ENCODE measurements at regions not wholly inside any gene's neighbourhood (a gene's known extent, or its start where the extent isn't known, plus 50 kb on each side); places are given as distances from the start of the nearest gene placed in this dataset.
A peak's percentile ranks its signal among the peaks of the same experiment; 100 is the strongest.

DNA sequence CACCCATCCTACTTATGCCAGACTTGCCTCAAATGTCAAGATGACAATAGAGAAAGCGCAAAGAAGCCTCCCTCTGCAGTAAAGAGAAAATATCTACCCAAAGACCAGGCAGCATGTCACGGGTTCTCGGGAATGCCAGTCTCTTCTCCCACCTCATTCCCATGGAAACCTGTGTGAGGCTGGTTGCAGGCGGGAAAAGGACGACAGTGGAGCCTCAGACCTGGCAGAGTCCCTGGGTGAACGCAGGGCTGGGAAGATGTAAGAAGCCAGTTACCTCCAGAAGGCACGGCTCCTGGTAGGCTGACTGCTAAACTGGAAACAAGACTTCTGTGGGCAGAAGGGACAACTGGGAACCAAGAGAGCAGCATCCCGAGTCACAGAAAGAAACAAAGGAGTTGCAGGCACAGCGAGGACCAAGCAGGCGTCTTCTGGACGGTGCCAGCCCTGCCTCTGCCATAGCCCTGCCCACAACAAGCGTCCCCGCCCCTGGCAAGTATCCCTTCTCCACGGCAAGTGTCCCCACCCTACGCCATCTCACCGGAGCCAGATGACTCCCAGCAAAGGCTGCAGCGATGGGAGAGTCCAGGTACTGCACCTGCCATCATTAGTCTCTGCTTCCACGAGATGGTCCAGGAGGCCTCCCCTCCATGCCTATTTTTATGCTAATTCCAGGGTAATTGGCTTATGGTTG, 440.8 kb upstream of the MYT1L start:
- Mint-ChIP-seq H3K36me3 (ENCODE audit: low read depth, unreplicated experiment) (no peaks in the 10 kb centered on the region), H3K4me3 (ENCODE audit: unreplicated experiment) (no peak overlapping the region), H3K27me3 (ENCODE audit: unreplicated experiment) (peaks cover 3% of the 10 kb centered on the region), H3K4me1 (ENCODE audit: unreplicated experiment) (peaks cover 7% of the 10 kb centered on the region), H3K9me3 (ENCODE audit: unreplicated experiment) (no peaks in the 10 kb centered on the region), H3K27ac (ENCODE audit: unreplicated experiment) (no peak overlapping the region)
- TF ChIP-seq, protein P1, sequence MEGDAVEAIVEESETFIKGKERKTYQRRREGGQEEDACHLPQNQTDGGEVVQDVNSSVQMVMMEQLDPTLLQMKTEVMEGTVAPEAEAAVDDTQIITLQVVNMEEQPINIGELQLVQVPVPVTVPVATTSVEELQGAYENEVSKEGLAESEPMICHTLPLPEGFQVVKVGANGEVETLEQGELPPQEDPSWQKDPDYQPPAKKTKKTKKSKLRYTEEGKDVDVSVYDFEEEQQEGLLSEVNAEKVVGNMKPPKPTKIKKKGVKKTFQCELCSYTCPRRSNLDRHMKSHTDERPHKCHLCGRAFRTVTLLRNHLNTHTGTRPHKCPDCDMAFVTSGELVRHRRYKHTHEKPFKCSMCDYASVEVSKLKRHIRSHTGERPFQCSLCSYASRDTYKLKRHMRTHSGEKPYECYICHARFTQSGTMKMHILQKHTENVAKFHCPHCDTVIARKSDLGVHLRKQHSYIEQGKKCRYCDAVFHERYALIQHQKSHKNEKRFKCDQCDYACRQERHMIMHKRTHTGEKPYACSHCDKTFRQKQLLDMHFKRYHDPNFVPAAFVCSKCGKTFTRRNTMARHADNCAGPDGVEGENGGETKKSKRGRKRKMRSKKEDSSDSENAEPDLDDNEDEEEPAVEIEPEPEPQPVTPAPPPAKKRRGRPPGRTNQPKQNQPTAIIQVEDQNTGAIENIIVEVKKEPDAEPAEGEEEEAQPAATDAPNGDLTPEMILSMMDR (IDR thresholded peaks at IDR 0.05; ENCODE audit: unreplicated experiment), result no peak
- no peak for DNase-seq (ENCODE audit: low spot score)

DNA sequence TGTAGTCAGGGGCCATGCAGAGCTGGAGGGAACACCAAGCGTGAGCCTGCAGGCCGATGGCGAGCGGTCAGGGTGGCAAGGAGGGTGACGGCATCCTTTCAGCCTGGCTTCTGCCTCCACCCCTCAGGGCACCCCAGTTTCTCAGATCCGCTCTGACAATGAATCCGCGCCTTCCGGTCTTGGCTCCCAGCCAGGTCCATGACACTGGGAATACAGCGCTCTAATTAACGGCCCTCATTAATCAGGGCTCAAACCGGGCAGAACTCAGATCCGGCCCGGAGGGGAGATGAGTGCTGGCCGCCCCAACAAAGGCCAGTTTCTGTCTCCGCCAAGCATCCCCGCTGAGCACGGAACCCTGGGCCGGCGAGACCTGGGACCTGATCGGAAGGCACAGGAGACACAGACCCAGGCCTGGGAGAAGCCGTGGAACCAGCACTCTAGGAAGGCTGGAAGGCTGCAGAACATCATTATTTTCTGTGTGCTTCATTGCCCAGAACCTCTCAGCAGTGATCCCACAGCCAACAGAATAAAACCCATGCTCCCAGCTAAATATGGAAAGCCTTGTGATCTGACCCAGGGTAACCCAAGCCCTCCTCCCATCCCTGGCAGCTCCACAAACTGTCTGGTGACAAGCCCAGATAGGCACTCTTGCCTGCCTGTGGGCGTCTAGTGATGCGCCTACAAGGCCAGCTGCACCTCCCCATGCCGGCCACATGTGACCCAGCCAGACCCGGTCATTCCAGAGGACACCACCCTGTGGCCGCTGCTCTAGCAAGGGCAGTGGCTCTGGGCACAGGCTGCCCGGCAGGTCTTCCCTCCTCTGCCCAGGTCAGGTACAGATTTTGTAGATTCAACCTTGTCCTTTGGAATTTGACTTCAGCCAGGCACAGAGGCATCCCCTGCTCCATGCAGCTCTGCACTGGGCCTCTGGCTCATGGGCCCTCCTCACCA, 438.7 kb upstream of the MYT1L start:
- H3K27me3 Mint-ChIP-seq (ENCODE audit: unreplicated experiment), result peaks cover 5% of the 10 kb centered on the region
- no peak for DNase-seq (ENCODE audit: low spot score)
- H3K27ac Mint-ChIP-seq (ENCODE audit: unreplicated experiment), result no peak overlapping the region
- TF ChIP-seq, protein P1 (IDR thresholded peaks at IDR 0.05; ENCODE audit: unreplicated experiment), result no peak
- H3K36me3 Mint-ChIP-seq (ENCODE audit: low read depth, unreplicated experiment), result no peaks in the 10 kb centered on the region
- H3K4me3 Mint-ChIP-seq (ENCODE audit: unreplicated experiment), result peak overlapping the region; percentile 23
- H3K9me3 Mint-ChIP-seq (ENCODE audit: unreplicated experiment), result no peaks in the 10 kb centered on the region
- peaks cover 7% of the 10 kb centered on the region for H3K4me1 Mint-ChIP-seq (ENCODE audit: unreplicated experiment)

DNA sequence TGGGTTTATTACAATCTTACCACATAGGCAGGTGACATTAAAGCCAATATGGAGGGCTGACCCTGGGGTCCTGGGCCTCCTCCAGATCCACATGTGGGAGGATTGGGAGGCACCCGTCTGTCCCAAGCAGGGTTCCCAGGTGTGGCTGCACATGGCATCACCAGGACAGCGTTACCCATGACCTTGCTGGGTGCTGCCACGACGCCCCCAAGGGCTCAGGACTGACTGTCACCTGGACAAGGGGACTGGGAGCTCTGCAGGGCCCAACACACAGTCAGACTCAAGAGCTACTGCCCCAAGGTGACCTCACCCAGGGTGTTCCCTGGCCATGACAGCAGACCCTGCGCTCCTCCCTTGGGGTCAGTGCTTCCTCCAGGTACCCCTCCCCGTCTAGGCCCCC, 437.4 kb upstream of the MYT1L start:
- Mint-ChIP-seq H3K4me3 (ENCODE audit: unreplicated experiment) (no peak overlapping the region), H3K27ac (ENCODE audit: unreplicated experiment) (no peak overlapping the region), H3K27me3 (ENCODE audit: unreplicated experiment) (peaks cover 5% of the 10 kb centered on the region), H3K9me3 (ENCODE audit: unreplicated experiment) (no peaks in the 10 kb centered on the region), H3K4me1 (ENCODE audit: unreplicated experiment) (peaks cover 7% of the 10 kb centered on the region), H3K36me3 (ENCODE audit: low read depth, unreplicated experiment) (no peaks in the 10 kb centered on the region)
- DNase-seq (ENCODE audit: low spot score), result no peak
- TF ChIP-seq, protein P1 (IDR thresholded peaks at IDR 0.05; ENCODE audit: unreplicated experiment), result no peak

DNA sequence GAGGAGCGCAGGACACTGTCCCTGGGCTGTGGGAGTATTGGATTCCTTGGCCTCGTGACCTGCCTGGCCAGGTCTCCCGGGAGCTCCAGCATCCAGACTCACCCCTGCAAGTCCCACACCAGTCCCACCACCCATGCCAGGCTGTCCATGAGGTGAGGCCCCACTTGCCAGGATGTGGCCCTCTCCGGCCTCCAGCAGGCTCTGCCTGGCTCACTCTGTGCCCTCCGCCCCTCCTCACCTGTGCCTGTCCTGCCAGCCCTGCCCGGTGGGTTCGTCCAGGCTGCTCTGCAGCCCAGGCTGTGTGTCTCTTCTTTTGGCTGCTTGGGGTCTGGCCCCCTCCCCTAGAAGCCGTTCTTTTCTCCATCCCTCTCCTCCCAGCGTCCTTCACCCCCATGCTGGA, 436.8 kb upstream of the MYT1L start:
- no peak overlapping the region for H3K4me3 Mint-ChIP-seq (ENCODE audit: unreplicated experiment)
- H3K9me3 Mint-ChIP-seq (ENCODE audit: unreplicated experiment), result no peaks in the 10 kb centered on the region
- TF ChIP-seq, protein P1 (IDR thresholded peaks at IDR 0.05; ENCODE audit: unreplicated experiment), result no peak
- no peaks in the 10 kb centered on the region for H3K36me3 Mint-ChIP-seq (ENCODE audit: low read depth, unreplicated experiment)
- no peak overlapping the region for H3K27ac Mint-ChIP-seq (ENCODE audit: unreplicated experiment)
- peaks cover 4% of the 10 kb centered on the region for H3K27me3 Mint-ChIP-seq (ENCODE audit: unreplicated experiment)
- no peak for DNase-seq (ENCODE audit: low spot score)
- peaks cover 6% of the 10 kb centered on the region for H3K4me1 Mint-ChIP-seq (ENCODE audit: unreplicated experiment)

All from endothelial cell (in vitro differentiated cells).